ENCODE measurements at regions not wholly inside any gene's neighbourhood (a gene's known extent, or its start where the extent isn't known, plus 50 kb on each side); places are given as distances from the start of the nearest gene placed in this dataset.

DNA sequence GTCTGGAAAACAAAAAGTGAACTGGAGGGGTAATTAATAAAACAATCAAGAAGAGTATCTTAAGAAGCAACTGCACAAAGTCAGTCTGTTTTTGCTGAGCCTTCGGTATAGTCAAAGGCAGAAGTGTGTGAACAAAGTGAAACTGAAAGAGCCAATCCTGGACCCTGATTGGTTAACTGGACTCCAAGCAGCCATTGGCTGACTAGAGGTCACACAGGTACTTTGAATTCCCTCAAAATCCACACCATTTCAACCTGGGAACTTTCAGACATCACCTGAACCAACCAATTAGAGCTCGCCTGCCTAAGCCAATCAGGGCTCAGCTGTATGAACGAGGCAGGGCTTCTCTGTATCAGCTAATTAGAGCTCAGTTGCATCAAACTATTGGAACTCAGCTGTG lies 286.7 kb downstream of the TLE4 start:
- no peak overlapping the region for H3K4me3 ChIP-seq
- DNase-seq (ENCODE audit: low read depth, low spot score): no peak
- no peak overlapping the region for H3K27ac ChIP-seq
- H3K9me3 ChIP-seq (ENCODE audit: low read depth, low read length): no peaks in the 10 kb centered on the region
- no peak for TF ChIP-seq POLR2AphosphoS5 (IDR thresholded peaks at IDR 0.05; ENCODE audit: borderline replicate concordance, low read depth, low read length)
- no peak overlapping the region for H3K9ac ChIP-seq (ENCODE audit: insufficient read length)
- H3K36me3 ChIP-seq (ENCODE audit: insufficient read depth, low read length): no peaks in the 10 kb centered on the region

GRCh38 chr9:79857188-79857587 lies 285.4 kb downstream of the TLE4 start:
- TF ChIP-seq EZH2 (IDR thresholded peaks at IDR 0.05): no peak

DNA sequence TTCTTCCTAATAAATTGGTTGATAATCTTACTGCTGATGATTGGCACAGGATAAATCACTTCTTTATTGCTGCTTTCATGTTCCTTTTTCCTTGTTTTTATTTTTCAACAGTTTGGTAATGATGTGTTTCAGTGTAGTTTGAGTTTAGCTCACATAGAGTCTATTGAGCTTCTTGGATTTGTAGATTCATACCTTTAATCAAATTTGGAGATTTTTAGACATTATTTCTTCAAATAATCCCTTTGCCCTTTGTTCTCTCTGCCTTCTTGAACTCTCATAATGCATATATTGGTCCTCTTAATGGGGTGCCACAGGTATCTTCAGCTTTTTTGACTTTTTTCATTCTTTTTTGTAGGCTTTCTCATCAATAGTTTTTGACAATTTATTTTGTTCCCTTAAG lies 275.3 kb downstream of the TLE4 start:
- Histone ChIP-seq H3K9ac (ENCODE audit: insufficient read length) (no peak overlapping the region), H3K4me3 (no peak overlapping the region), H3K36me3 (ENCODE audit: insufficient read depth, low read length) (no peaks in the 10 kb centered on the region), H3K27ac (no peak overlapping the region), H3K9me3 (ENCODE audit: low read depth, low read length) (no peaks in the 10 kb centered on the region)
- DNase-seq (ENCODE audit: low read depth, low spot score): no peak
- no peak for TF ChIP-seq FOXP2 (optimal IDR thresholded peaks at IDR 0.05; ENCODE audit: control extremely low read depth, extremely low read length, insufficient read depth)
- TF ChIP-seq EZH2 (IDR thresholded peaks at IDR 0.05): no peak
- TF ChIP-seq POLR2AphosphoS5 (IDR thresholded peaks at IDR 0.05; ENCODE audit: borderline replicate concordance, low read depth, low read length): no peak

More at GRCh38 chr9:79857188-79857587, 285.4 kb downstream of the TLE4 start:
- no peak for DNase-seq (ENCODE audit: low read depth, low spot score)
- no peaks in the 10 kb centered on the region for H3K9me3 ChIP-seq (ENCODE audit: low read depth, low read length)
- H3K4me3 ChIP-seq: no peak overlapping the region
- no peak overlapping the region for H3K27ac ChIP-seq
- H3K9ac ChIP-seq (ENCODE audit: insufficient read length): no peak overlapping the region
- H3K36me3 ChIP-seq (ENCODE audit: insufficient read depth, low read length): no peaks in the 10 kb centered on the region

DNA sequence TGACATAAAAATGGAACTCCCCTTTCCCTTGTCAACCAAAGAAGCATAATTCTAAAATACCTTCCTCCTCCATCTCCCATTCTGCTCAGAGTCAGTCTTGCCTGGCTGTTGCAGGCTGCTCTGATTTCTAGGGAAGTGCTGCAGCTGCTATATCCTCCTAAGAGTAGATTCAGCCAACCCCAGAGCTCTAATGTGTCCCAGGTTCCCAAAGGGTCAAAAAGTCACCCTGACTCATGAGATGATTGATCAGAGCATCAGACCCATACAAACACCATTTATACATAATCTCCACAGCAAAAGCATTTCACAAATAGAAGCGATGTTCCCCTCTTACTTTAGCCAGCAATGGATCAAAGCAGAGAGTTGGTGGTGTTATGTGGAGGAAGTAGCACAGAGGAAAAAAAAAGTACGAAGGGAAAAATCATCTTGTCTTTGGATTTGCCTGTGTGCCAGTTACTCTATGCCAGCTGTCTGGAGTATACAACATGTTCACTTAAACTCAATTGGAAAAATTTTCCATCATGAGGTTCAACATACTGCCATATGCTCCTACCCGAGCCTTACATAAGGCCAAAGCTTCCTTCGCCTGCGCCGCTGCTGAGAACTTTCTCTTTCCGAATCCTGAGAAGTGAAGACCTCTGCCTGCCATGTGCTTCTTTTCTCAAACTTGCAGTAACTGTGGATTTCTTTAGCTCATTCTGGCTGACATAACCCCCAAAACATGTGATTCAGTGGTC lies 258.0 kb downstream of the TLE4 start:
- DNase-seq (ENCODE audit: low read depth, low spot score): no peak
- Histone ChIP-seq H3K9ac (ENCODE audit: insufficient read length) (no peak overlapping the region), H3K27ac (no peak overlapping the region), H3K36me3 (ENCODE audit: insufficient read depth, low read length) (no peaks in the 10 kb centered on the region), H3K4me3 (no peak overlapping the region), H3K9me3 (ENCODE audit: low read depth, low read length) (no peaks in the 10 kb centered on the region)
- no peak for TF ChIP-seq EZH2 (IDR thresholded peaks at IDR 0.05)
- no peak for TF ChIP-seq POLR2AphosphoS5 (IDR thresholded peaks at IDR 0.05; ENCODE audit: borderline replicate concordance, low read depth, low read length)
- no peak for TF ChIP-seq FOXP2 (optimal IDR thresholded peaks at IDR 0.05; ENCODE audit: control extremely low read depth, extremely low read length, insufficient read depth)

- Histone ChIP-seq H3K36me3 (ENCODE audit: insufficient read depth, low read length) (no peaks in the 10 kb centered on the region), H3K9me3 (ENCODE audit: low read depth, low read length) (no peaks in the 10 kb centered on the region), H3K27ac (no peak overlapping the region), H3K9ac (ENCODE audit: insufficient read length) (no peak overlapping the region), H3K4me3 (no peak overlapping the region)
- no peak for DNase-seq (ENCODE audit: low read depth, low spot score)
- TF ChIP-seq POLR2AphosphoS5 (IDR thresholded peaks at IDR 0.05; ENCODE audit: borderline replicate concordance, low read depth, low read length) (no peak), EZH2 (IDR thresholded peaks at IDR 0.05) (no peak), FOXP2 (optimal IDR thresholded peaks at IDR 0.05; ENCODE audit: control extremely low read depth, extremely low read length, insufficient read depth) (no peak)
These were observed 252.5 kb downstream of the TLE4 start for GRCh38 chr9:79824265-79824664.

DNA sequence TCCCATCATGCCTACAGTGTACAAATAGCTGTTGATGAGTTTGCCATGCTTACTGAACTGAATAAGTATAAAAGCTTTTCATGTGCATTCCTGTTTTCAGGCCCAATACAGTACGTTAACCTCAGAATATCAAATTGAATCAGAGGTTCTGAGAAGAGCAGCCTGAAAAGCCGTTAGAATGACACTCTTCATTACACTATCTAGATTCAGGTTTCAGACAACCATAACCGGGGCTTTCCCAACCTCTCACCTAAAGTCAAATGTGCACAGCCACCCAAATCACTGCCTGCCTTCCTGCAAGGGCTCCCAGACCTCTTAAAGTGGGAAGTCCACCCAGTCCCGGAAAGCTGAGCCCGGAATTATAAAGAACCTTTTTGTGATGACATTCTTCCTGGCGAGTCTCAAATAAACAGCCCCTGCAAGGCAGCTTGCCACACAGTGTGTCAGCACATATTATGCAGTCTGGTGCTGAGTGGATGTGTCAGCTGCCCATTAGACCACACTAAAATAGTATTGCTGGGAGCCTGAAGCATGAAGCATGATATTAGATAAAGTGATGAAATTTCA lies 245.8 kb downstream of the TLE4 start:
- H3K4me3 ChIP-seq: no peak overlapping the region
- H3K9me3 ChIP-seq (ENCODE audit: low read depth, low read length): no peaks in the 10 kb centered on the region
- TF ChIP-seq POLR2AphosphoS5 (IDR thresholded peaks at IDR 0.05; ENCODE audit: borderline replicate concordance, low read depth, low read length) (no peak), EZH2 (IDR thresholded peaks at IDR 0.05) (no peak), FOXP2 (optimal IDR thresholded peaks at IDR 0.05; ENCODE audit: control extremely low read depth, extremely low read length, insufficient read depth) (no peak)
- no peaks in the 10 kb centered on the region for H3K36me3 ChIP-seq (ENCODE audit: insufficient read depth, low read length)
- DNase-seq (ENCODE audit: low read depth, low spot score): no peak
- H3K27ac ChIP-seq: no peak overlapping the region
- no peak overlapping the region for H3K9ac ChIP-seq (ENCODE audit: insufficient read length)

GRCh38 chr9:79813258-79813638 lies 241.5 kb downstream of the TLE4 start:
- H3K4me3 ChIP-seq: no peak overlapping the region
- TF ChIP-seq FOXP2 (optimal IDR thresholded peaks at IDR 0.05; ENCODE audit: control extremely low read depth, extremely low read length, insufficient read depth) (no peak), EZH2 (IDR thresholded peaks at IDR 0.05) (no peak)
- H3K36me3 ChIP-seq (ENCODE audit: insufficient read depth, low read length): no peaks in the 10 kb centered on the region
- H3K9ac ChIP-seq (ENCODE audit: insufficient read length): no peak overlapping the region
- no peak overlapping the region for H3K27ac ChIP-seq
- no peak for DNase-seq (ENCODE audit: low read depth, low spot score)
- H3K9me3 ChIP-seq (ENCODE audit: low read depth, low read length): no peaks in the 10 kb centered on the region

DNA sequence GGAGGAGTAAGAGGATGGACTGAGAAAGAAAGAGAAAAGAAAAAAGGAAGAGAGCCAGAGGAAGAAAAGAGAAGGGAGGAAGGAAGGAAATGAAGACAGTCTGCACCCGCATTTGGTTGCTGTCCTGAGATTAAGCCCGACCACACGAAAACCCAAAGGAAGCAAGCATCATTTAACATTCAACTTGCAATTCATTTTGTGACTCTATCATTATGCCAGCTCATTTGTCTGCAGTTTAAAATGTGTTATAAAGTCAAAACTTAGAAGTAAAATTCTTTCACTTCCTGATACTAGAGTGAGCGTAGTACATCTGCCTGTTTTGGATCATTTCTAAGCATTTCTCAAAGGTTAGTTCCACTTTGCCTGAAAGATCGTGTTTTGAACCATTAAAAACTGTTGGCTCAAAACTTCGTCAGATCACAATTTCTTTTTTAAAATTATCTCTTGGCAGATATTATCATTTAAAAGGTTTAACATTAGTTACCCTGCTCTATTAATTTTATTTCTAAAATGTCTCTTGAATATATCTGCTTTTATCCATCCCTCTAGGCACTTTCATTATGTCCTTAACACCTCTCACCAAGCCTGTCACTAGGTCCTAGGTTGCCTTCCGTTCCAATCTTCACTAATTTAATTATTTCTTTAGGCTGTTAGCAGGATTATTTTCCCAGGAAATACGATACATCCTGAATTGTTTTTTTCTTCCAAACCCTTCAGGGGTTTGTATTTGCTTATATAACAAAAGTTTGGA lies 240.9 kb downstream of the TLE4 start:
- Histone ChIP-seq H3K9me3 (ENCODE audit: low read depth, low read length) (no peaks in the 10 kb centered on the region), H3K36me3 (ENCODE audit: insufficient read depth, low read length) (no peaks in the 10 kb centered on the region), H3K27ac (no peak overlapping the region), H3K9ac (ENCODE audit: insufficient read length) (no peak overlapping the region), H3K4me3 (no peak overlapping the region)
- DNase-seq (ENCODE audit: low read depth, low spot score): no peak
- no peak for TF ChIP-seq POLR2AphosphoS5 (IDR thresholded peaks at IDR 0.05; ENCODE audit: borderline replicate concordance, low read depth, low read length)
- TF ChIP-seq EZH2 (IDR thresholded peaks at IDR 0.05): no peak
- no peak for TF ChIP-seq FOXP2 (optimal IDR thresholded peaks at IDR 0.05; ENCODE audit: control extremely low read depth, extremely low read length, insufficient read depth)
